ENCODE measurements at regions not wholly inside any gene's neighbourhood (a gene's known extent, or its start where the extent isn't known, plus 50 kb on each side); places are given as distances from the start of the nearest gene placed in this dataset.

- peaks cover 8% of the 10 kb centered on the region for H3K9me3 Mint-ChIP-seq (ENCODE audit: unreplicated experiment)
- no peak overlapping the region for H3K27ac Mint-ChIP-seq (ENCODE audit: low read depth, unreplicated experiment)
- ChIA-PET CTCF (interaction anchor here (0.7 to 2.7 kb wide), 3 partner anchors 9 to 356 kb away, joined by 3 to 12 read pairs (median 5); no protein-coding TSS in a partner anchor), POLR2A (no interaction called here)
- no peak for DNase-seq (ENCODE audit: unreplicated experiment)
- no peaks in the 10 kb centered on the region for H3K27me3 Mint-ChIP-seq (ENCODE audit: insufficient read depth, unreplicated experiment)
- no peak overlapping the region for H3K4me3 Mint-ChIP-seq (ENCODE audit: unreplicated experiment)
- H3K4me1 Mint-ChIP-seq (ENCODE audit: insufficient read depth, unreplicated experiment) = no peaks in the 10 kb centered on the region
- no peaks in the 10 kb centered on the region for H3K36me3 Mint-ChIP-seq (ENCODE audit: insufficient read depth, unreplicated experiment)
- intact Hi-C loops (cut with micrococcal nuclease) = loop anchor here (10.0 kb wide), 1 partner anchor 698 kb away; no protein-coding TSS in a partner anchor
- no peak for TF ChIP-seq CTCF (IDR thresholded peaks at IDR 0.05; ENCODE audit: unreplicated experiment)
- BruUV-seq (replicated peaks) = no TSS peak
Observed at GRCh38 chr1:218686761-218687160, 341.6 kb downstream of the TGFB2 start.

- no peaks in the 10 kb centered on the region for H3K36me3 Mint-ChIP-seq (ENCODE audit: insufficient read depth, unreplicated experiment)
- POLR2A ChIA-PET = interaction anchor here (0.6 to 1.0 kb wide), 3 partner anchors 9 to 178 kb away, joined by 3 to 4 read pairs (median 3); no protein-coding TSS in a partner anchor
- no peak overlapping the region for H3K4me3 Mint-ChIP-seq (ENCODE audit: unreplicated experiment)
- no peak overlapping the region for H3K27ac Mint-ChIP-seq (ENCODE audit: low read depth, unreplicated experiment)
- CTCF ChIA-PET = interaction anchor here (0.7 to 1.3 kb wide), 4 partner anchors 13 to 1615 kb away, joined by 3 to 5 read pairs (median 4); no protein-coding TSS in a partner anchor
- no TSS peak for BruUV-seq (replicated peaks)
- H3K9me3 Mint-ChIP-seq (ENCODE audit: unreplicated experiment) = peaks cover 8% of the 10 kb centered on the region
- intact Hi-C loops (cut with micrococcal nuclease) = no loop called here
- no peak for DNase-seq (ENCODE audit: unreplicated experiment)
- H3K4me1 Mint-ChIP-seq (ENCODE audit: insufficient read depth, unreplicated experiment) = no peaks in the 10 kb centered on the region
- H3K27me3 Mint-ChIP-seq (ENCODE audit: insufficient read depth, unreplicated experiment) = no peaks in the 10 kb centered on the region
- TF ChIP-seq CTCF (IDR thresholded peaks at IDR 0.05; ENCODE audit: unreplicated experiment) = no peak
Observed at GRCh38 chr1:218692808-218693207, 347.7 kb downstream of the TGFB2 start.

- H3K4me1 Mint-ChIP-seq (ENCODE audit: insufficient read depth, unreplicated experiment) = peaks cover 2% of the 10 kb centered on the region
- BruUV-seq (replicated peaks) = no TSS peak
- POLR2A ChIA-PET = interaction anchor here (0.6 to 1.0 kb wide), 3 partner anchors 15 to 434 kb away, joined by 3 to 4 read pairs (median 3); no protein-coding TSS in a partner anchor
- no peak overlapping the region for H3K27ac Mint-ChIP-seq (ENCODE audit: low read depth, unreplicated experiment)
- no peak overlapping the region for H3K4me3 Mint-ChIP-seq (ENCODE audit: unreplicated experiment)
- no peak for DNase-seq (ENCODE audit: unreplicated experiment)
- no peaks in the 10 kb centered on the region for H3K36me3 Mint-ChIP-seq (ENCODE audit: insufficient read depth, unreplicated experiment)
- peaks cover 8% of the 10 kb centered on the region for H3K9me3 Mint-ChIP-seq (ENCODE audit: unreplicated experiment)
- no peaks in the 10 kb centered on the region for H3K27me3 Mint-ChIP-seq (ENCODE audit: insufficient read depth, unreplicated experiment)
- intact Hi-C loops (cut with micrococcal nuclease) = no loop called here
- no peak for TF ChIP-seq CTCF (IDR thresholded peaks at IDR 0.05; ENCODE audit: unreplicated experiment)
- CTCF ChIA-PET = interaction anchor here (1.0 to 1.3 kb wide), 3 partner anchors 10 to 16 kb away, joined by 3 to 5 read pairs (median 3); no protein-coding TSS in a partner anchor
Observed at GRCh38 chr1:218693599-218693998, 348.5 kb downstream of the TGFB2 start.

GRCh38 chr1:218694085-218694484, 348.9 kb downstream of the TGFB2 start:
- ChIA-PET CTCF (interaction anchor here (0.9 to 3.6 kb wide), 4 partner anchors 8 to 206 kb away, joined by 3 to 12 read pairs (median 4); no protein-coding TSS in a partner anchor), POLR2A (interaction anchor here (0.5 to 0.7 kb wide), 2 partner anchors 435 to 698 kb away, joined by 3 to 6 read pairs; no protein-coding TSS in a partner anchor)
- Mint-ChIP-seq H3K9me3 (ENCODE audit: unreplicated experiment) (peaks cover 7% of the 10 kb centered on the region), H3K36me3 (ENCODE audit: insufficient read depth, unreplicated experiment) (no peaks in the 10 kb centered on the region), H3K27me3 (ENCODE audit: insufficient read depth, unreplicated experiment) (no peaks in the 10 kb centered on the region), H3K4me1 (ENCODE audit: insufficient read depth, unreplicated experiment) (peaks cover 7% of the 10 kb centered on the region), H3K4me3 (ENCODE audit: unreplicated experiment) (no peak overlapping the region), H3K27ac (ENCODE audit: low read depth, unreplicated experiment) (no peak overlapping the region)
- DNase-seq (ENCODE audit: unreplicated experiment) = no peak
- intact Hi-C loops (cut with micrococcal nuclease) = no loop called here
- TF ChIP-seq CTCF (IDR thresholded peaks at IDR 0.05; ENCODE audit: unreplicated experiment) = no peak
- no TSS peak for BruUV-seq (replicated peaks)
